NCI-H2107 (cell line): ENCODE measurements at regions not wholly inside any gene's neighbourhood (a gene's known extent, or its start where the extent isn't known, plus 50 kb on each side); places are given as distances from the start of the nearest gene placed in this dataset.
"Not testable (repeated sequence)": the region's sequence is repeated elsewhere in the genome, so short reads cannot be mapped to it uniquely, and the experiment has no call there.

Experiments used
- DNase-seq: peaks from one replicate; lab custom pipeline; 2025; lab: John Stamatoyannopoulos, UW

- no peak for DNase-seq
Observed at GRCh38 chr18:44331656-44332570, 348.8 kb upstream of the SETBP1 start.

GRCh38 chr18:44341759-44342158 lies 338.9 kb upstream of the SETBP1 start:
- no peak for DNase-seq

GRCh38 chr18:44342162-44342561 lies 338.5 kb upstream of the SETBP1 start:
- no peak for DNase-seq

GRCh38 chr18:44342946-44343345 lies 337.7 kb upstream of the SETBP1 start:
- DNase-seq = no peak

- no peak for DNase-seq
Observed at GRCh38 chr18:44343570-44343969, 337.1 kb upstream of the SETBP1 start.

GRCh38 chr18:44356566-44357157 lies 324.0 kb upstream of the SETBP1 start:
- no peak for DNase-seq

- no peak for DNase-seq
Observed at GRCh38 chr18:44358402-44358801, 322.3 kb upstream of the SETBP1 start.

GRCh38 chr18:44359741-44360140 lies 320.9 kb upstream of the SETBP1 start:
- not testable (repeated sequence) for DNase-seq

GRCh38 chr18:44362213-44362612 lies 318.5 kb upstream of the SETBP1 start:
- not testable (repeated sequence) for DNase-seq

GRCh38 chr18:44370861-44371260 lies 309.8 kb upstream of the SETBP1 start:
- DNase-seq = no peak

GRCh38 chr18:44374966-44375365 lies 305.7 kb upstream of the SETBP1 start:
- DNase-seq = no peak

- no peak for DNase-seq
Observed at GRCh38 chr18:44386401-44386800, 294.3 kb upstream of the SETBP1 start.

- no peak for DNase-seq
Observed at GRCh38 chr18:44388329-44388728, 292.4 kb upstream of the SETBP1 start.

- no peak for DNase-seq
Observed at GRCh38 chr18:44392933-44393332, 287.8 kb upstream of the SETBP1 start.

GRCh38 chr18:44393406-44393805 lies 287.3 kb upstream of the SETBP1 start:
- no peak for DNase-seq

GRCh38 chr18:44396550-44396949 lies 284.1 kb upstream of the SETBP1 start:
- no peak for DNase-seq

- no peak for DNase-seq
Observed at GRCh38 chr18:44409071-44409470, 271.6 kb upstream of the SETBP1 start.

- DNase-seq = no peak
Observed at GRCh38 chr18:44409515-44409914, 271.2 kb upstream of the SETBP1 start.

GRCh38 chr18:44410740-44411139 lies 269.9 kb upstream of the SETBP1 start:
- DNase-seq = no peak

- DNase-seq = no peak
Observed at GRCh38 chr18:44411262-44411905, 269.3 kb upstream of the SETBP1 start.

- no peak for DNase-seq
Observed at GRCh38 chr18:44411976-44412375, 268.7 kb upstream of the SETBP1 start.

GRCh38 chr18:44423814-44424644 lies 256.7 kb upstream of the SETBP1 start:
- no peak for DNase-seq
